Loucy (cell line): ENCODE measurements at regions not wholly inside any gene's neighbourhood (a gene's known extent, or its start where the extent isn't known, plus 50 kb on each side); places are given as distances from the start of the nearest gene placed in this dataset.

ENCODE experiments used
- CTCF ChIP-seq: fragments of 200-600 bp; sonication (generic); conservative IDR thresholded peaks from 2 replicates; pipeline ENCODE4 v1.5.1; 2014; ENCODE audit warnings: mild to moderate bottlenecking, antibody characterized with exemption, low read length
- EZH2phosphoT487 ChIP-seq: fragments of 200-600 bp; IDR thresholded peaks from 2 replicates; pipeline ENCODE4 v1.6.1; 2018; ENCODE audit warnings: antibody characterized with exemption, mild to moderate bottlenecking, moderate library complexity, borderline replicate concordance

DNA sequence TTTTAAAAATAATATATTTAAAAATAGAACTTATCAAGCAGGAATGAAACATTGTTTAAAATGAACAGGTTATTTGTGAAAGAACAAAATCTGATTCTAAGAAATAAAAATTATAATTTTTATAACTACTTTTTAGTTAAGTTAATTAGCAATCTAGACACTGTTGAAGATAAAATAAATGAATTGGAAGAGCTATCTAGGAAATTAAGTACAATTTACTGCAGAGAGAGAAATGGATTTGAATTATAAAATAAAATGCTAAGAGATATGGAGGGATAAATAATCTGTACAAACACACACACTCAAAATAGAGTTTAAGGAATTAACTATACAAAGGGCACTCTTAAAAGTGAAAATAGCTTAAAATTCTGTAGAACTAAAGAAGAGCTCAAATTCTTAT is 1123.1 kb downstream of the PLA2G4A start:
- TF ChIP-seq CTCF (no peak), EZH2phosphoT487 (no peak)
